SK-N-SH (cell line): ENCODE measurements at regions not wholly inside any gene's neighbourhood (a gene's known extent, or its start where the extent isn't known, plus 50 kb on each side); places are given as distances from the start of the nearest gene placed in this dataset.
A peak's percentile ranks its signal among the peaks of the same experiment; 100 is the strongest.

ENCODE experiments used
- CTCF ChIA-PET: fragments of 300-600, 350-600 bp; formaldehyde crosslinking; extraction: SDS; loops from one replicate; lab custom pipeline; 2021; lab: Yijun Ruan, JAX
- POLR2A ChIA-PET: fragments of 350-600 bp; sonication (Branson Sonifier 250); formaldehyde crosslinking; extraction: SDS; loops from one replicate; lab custom pipeline; 2020; ENCODE audit warnings: antibody characterized with exemption, inconsistent platforms; lab: Yijun Ruan, JAX
- DNase-seq: peaks from one replicate; pipeline ENCODE4 v3.0.0; 2012
- H2AFZ ChIP-seq: fragments of 200-600 bp; sonication (generic); 2 replicates; pipeline ENCODE4 v1.8.1; 2016; ENCODE audit warnings: antibody characterized with exemption, mild to moderate bottlenecking, low read depth
- H3F3A ChIP-seq: fragments of 200-600 bp; sonication (generic); replicated peaks from 2 replicates; pipeline ENCODE3; 2016; ENCODE audit warnings: antibody characterized with exemption, mild to moderate bottlenecking; ENCODE audit not compliant: insufficient read depth
- H3K27ac ChIP-seq, 2 experiments: fragments of 200-500 bp in 1 of 2; fragments of 200-600 bp in 1 of 2; sonication (Bioruptor generic) in 1 of 2; sonication (generic), shearing (Covaris generic) in 1 of 2; 2 replicates each; pipeline versions ENCODE4 v1.5.1 to v1.6.1; 2014 to 2016; ENCODE audit warnings: low read depth in 2 of 2, inconsistent platforms in 1 of 2, low read length in 1 of 2, mild to moderate bottlenecking in 1 of 2, mixed read lengths in 1 of 2
- H3K27me3 ChIP-seq: fragments of 200-600 bp; sonication (generic), shearing (Covaris generic); 2 replicates; pipeline ENCODE4 v1.6.1; 2016; ENCODE audit warnings: mixed run types; ENCODE audit not compliant: insufficient read depth
- H3K36me3 ChIP-seq, 2 experiments: fragments of 200-500 bp in 1 of 2; fragments of 200-600 bp in 1 of 2; sonication (Bioruptor generic) in 1 of 2; sonication (generic) in 1 of 2; replicated peaks in 1 of 2; 2 replicates each; pipeline versions ENCODE3 to v1.5.1; 2014 to 2016; ENCODE audit warnings: low read length in 1 of 2, mild to moderate bottlenecking in 1 of 2; ENCODE audit not compliant: insufficient read depth in 2 of 2, control insufficient read depth in 1 of 2
- H3K4me1 ChIP-seq, 2 experiments: fragments of 200-500 bp in 1 of 2; fragments of 200-600 bp in 1 of 2; sonication (Bioruptor generic) in 1 of 2; sonication (generic), shearing (Covaris generic) in 1 of 2; 2 replicates each; pipeline versions ENCODE4 v1.5.1 to v1.6.1; 2014 to 2016; ENCODE audit warnings: low read depth in 1 of 2, low read length in 1 of 2, mixed run types in 1 of 2; ENCODE audit not compliant: insufficient read depth in 2 of 2, control insufficient read depth in 1 of 2
- H3K4me2 ChIP-seq: fragments of 200-600 bp; sonication (generic), shearing (Covaris generic); 2 replicates; pipeline ENCODE4 v1.6.1; 2017; ENCODE audit warnings: mixed run types
- H3K4me3 ChIP-seq, 2 experiments: fragments of 200-500 bp in 1 of 2; fragments of 200-600 bp in 1 of 2; sonication (Bioruptor generic) in 1 of 2; sonication (generic), shearing (Covaris generic) in 1 of 2; 2 replicates each; pipeline versions ENCODE4 v1.5.1 to v1.8.1; 2014 to 2016; ENCODE audit warnings: low read depth in 2 of 2, inconsistent platforms in 1 of 2, low read length in 1 of 2, mild to moderate bottlenecking in 1 of 2, mixed read lengths in 1 of 2, moderate library complexity in 1 of 2
- H3K79me2 ChIP-seq: fragments of 200-600 bp; sonication (generic); 2 replicates; pipeline ENCODE4 v1.8.1; 2017; ENCODE audit warnings: mild to moderate bottlenecking; ENCODE audit not compliant: insufficient read depth
- H3K9ac ChIP-seq: fragments of 200-600 bp; sonication (generic); 2 replicates; pipeline ENCODE4 v1.6.1; 2017; ENCODE audit warnings: mixed run types
- H3K9me2 ChIP-seq: fragments of 200-600 bp; sonication (generic); 2 replicates; pipeline ENCODE4 v1.6.1; 2017; ENCODE audit warnings: mixed run types
- H3K9me3 ChIP-seq: fragments of 200-600 bp; sonication (generic); 2 replicates; pipeline ENCODE4 v1.6.1; 2017; ENCODE audit warnings: mixed run types, mild to moderate bottlenecking, moderate library complexity
- H4K20me1 ChIP-seq: fragments of 200-600 bp; sonication (generic); 2 replicates; pipeline ENCODE4 v1.6.1; 2017; ENCODE audit warnings: mild to moderate bottlenecking, mixed run types; ENCODE audit not compliant: insufficient read depth
- CHD2 ChIP-seq: fragments of 150-350 bp; IDR thresholded peaks from 2 replicates; pipeline ENCODE4 v1.6.1; 2018; ENCODE audit warnings: low read length; ENCODE audit not compliant: partially characterized antibody
- EP300 ChIP-seq, 2 experiments: IDR thresholded peaks; 2 replicates each; pipeline versions ENCODE4 v1.4.0 to v1.6.1; 2012; ENCODE audit warnings: borderline replicate concordance in 1 of 2, low read depth in 1 of 2, low read length in 1 of 2
- FOXJ3 ChIP-seq: sonication (generic); formaldehyde crosslinking; IDR thresholded peaks from 2 replicates; pipeline ENCODE4 v1.5.1; 2020; ENCODE audit warnings: mild to moderate bottlenecking, missing genetic modification reagents
- FOXM1 ChIP-seq: IDR thresholded peaks from 2 replicates; pipeline ENCODE4 v1.4.0; 2012; ENCODE audit warnings: low read depth, mild to moderate bottlenecking
- JUND ChIP-seq: IDR thresholded peaks from 2 replicates; pipeline ENCODE4 v1.4.0; 2012
- NFIC ChIP-seq: IDR thresholded peaks from 2 replicates; pipeline ENCODE4 v1.4.0; 2012; ENCODE audit warnings: borderline replicate concordance
- NRF1 ChIP-seq: IDR thresholded peaks from 2 replicates; pipeline ENCODE4 v1.6.1; 2012; ENCODE audit warnings: low read depth, mild to moderate bottlenecking, low read length
- POLR2AphosphoS5 ChIP-seq: IDR thresholded peaks from 2 replicates; pipeline ENCODE4 v1.6.1; 2012; ENCODE audit warnings: low read depth, low read length
- RAD21 ChIP-seq: IDR thresholded peaks from 2 replicates; pipeline ENCODE4 v1.6.1; 2012; ENCODE audit warnings: mild to moderate bottlenecking, low read length
- SMC3 ChIP-seq: IDR thresholded peaks from 2 replicates; pipeline ENCODE4 v1.6.1; 2012; ENCODE audit warnings: low read depth, low read length, improper control_type of control experiment
- TCF12 ChIP-seq: IDR thresholded peaks from 2 replicates; pipeline ENCODE4 v1.4.0; 2012
- WGBS: methylation state at CpG from one replicate; pipeline ENCODE4 v1.1.6; 2017; ENCODE audit warnings: low lambda C conversion rate; 5-methylcytosine and 5-hydroxymethylcytosine counted together
- TF ChIP-seq, protein P1 (sequence below): fragments of 150-350 bp; IDR thresholded peaks from 2 replicates; pipeline ENCODE4 v1.6.1; 2017; ENCODE audit warnings: antibody characterized with exemption, low read length, low read depth, borderline replicate concordance
- TF ChIP-seq, protein P2 (sequence below): fragments of 200-600 bp; sonication (generic); IDR thresholded peaks from 2 replicates; pipeline ENCODE4 v1.6.1; 2017; ENCODE audit warnings: antibody characterized with exemption, mild to moderate bottlenecking, moderate library complexity
- TF ChIP-seq, protein P3 (sequence below): IDR thresholded peaks from 2 replicates; pipeline ENCODE4 v1.6.1; 2012; ENCODE audit warnings: mild to moderate bottlenecking, low read depth, low read length, moderate library complexity
- TF ChIP-seq, protein P4 (sequence below): IDR thresholded peaks from 2 replicates; pipeline ENCODE4 v1.4.0; 2012; ENCODE audit warnings: low read depth, borderline replicate concordance
- TF ChIP-seq, protein P5 (sequence below): IDR thresholded peaks from 2 replicates; pipeline ENCODE4; 2012

DNA sequence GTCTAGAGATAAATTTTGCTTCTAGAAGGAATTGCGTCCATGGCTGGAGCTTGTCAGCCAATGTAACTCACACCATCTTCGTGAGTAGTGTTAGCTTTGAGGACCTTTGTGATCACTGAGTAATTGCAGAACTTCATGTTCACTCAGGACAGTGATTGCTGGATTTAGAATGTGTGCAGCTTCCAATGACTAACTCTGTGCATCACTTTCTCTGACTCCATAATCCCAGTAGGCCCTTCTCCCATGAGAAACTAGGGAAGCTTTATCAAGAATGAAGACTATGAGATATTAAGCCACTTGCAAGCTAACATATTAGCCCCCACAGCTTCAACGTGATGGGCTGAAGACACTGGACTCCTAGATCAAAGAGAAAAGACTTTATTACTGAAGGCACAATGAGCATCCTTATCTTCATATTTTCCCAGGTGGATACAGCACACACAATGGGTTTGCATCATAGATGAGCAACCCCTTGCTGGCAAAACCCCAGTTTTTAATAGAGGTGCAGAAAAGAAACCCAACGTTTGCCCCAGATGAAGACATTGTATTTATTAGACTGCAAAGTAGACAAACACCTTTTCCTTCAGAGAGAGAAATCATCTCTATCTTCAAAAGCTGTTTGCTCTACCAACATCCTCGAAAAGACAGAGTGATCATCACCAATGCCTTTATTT, 561.0 kb downstream of the LTN1 start (continued):
- TF ChIP-seq EP300 (IDR thresholded peaks at IDR 0.05; ENCODE audit: borderline replicate concordance in 1 of 2, low read depth in 1 of 2, low read length in 1 of 2) (no peak), POLR2AphosphoS5 (no peak), NRF1 (no peak)
- TF ChIP-seq, protein P1, sequence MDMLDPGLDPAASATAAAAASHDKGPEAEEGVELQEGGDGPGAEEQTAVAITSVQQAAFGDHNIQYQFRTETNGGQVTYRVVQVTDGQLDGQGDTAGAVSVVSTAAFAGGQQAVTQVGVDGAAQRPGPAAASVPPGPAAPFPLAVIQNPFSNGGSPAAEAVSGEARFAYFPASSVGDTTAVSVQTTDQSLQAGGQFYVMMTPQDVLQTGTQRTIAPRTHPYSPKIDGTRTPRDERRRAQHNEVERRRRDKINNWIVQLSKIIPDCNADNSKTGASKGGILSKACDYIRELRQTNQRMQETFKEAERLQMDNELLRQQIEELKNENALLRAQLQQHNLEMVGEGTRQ, result no peak

DNA sequence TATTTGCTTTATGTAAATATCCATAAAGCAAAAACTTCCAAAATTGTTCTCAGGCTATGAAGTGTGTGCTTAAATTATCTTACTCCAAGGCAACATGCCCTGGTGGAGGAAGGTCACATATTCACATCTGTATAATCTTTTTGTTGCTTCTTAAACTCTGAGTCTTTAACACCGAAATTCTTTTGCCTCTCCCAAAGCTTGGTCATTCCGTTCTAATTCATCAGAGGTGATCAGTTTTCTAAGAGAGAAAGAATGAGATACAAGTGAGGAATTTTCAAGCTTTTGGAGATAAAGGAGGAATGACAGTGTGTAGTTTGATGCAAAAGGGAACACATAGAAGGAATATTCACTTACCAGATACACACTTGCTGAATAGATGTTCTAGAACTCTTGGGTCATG, 561.7 kb downstream of the LTN1 start:
- no peak overlapping the region for H3K9ac ChIP-seq
- ChIA-PET POLR2A (no interaction called here), CTCF (no interaction called here)
- WGBS, result 63% methylated on average over 2 of the region's 2 CpGs
- no peaks in the 10 kb centered on the region for H3K27me3 ChIP-seq
- no peaks in the 10 kb centered on the region for H3K9me3 ChIP-seq
- H3K4me3 ChIP-seq, result no peak overlapping the region
- H3K4me1 ChIP-seq, result peaks cover 0 to 34% of the 10 kb centered on the region in 2 experiments; a peak in 3 of 4 replicates
- H3K9me2 ChIP-seq, result no peaks in the 10 kb centered on the region
- H3K79me2 ChIP-seq, result no peaks in the 10 kb centered on the region
- no peaks in the 10 kb centered on the region for H4K20me1 ChIP-seq
- H3K4me2 ChIP-seq, result 0 out of 2 replicates have a peak overlapping the region, but pooled peaks have one; percentile 8
- no peaks in the 10 kb centered on the region for H3K36me3 ChIP-seq
- peak overlapping the region in 1 of 2 experiments; percentile 26; a peak in 2 of 4 replicates for H3K27ac ChIP-seq
- H3F3A ChIP-seq, result peaks cover 16% of the 10 kb centered on the region
- H2AFZ ChIP-seq, result peak overlapping the region; percentile 44; the same call in 1 of the 2 replicates
- no peak for DNase-seq
- TF ChIP-seq TCF12 (no peak), CHD2 (no peak), FOXJ3 (CRISPR knock-in tag) (no peak), SMC3 (no peak), NFIC (no peak), FOXM1 (no peak), JUND (no peak), RAD21 (no peak), EP300 (IDR thresholded peaks at IDR 0.05; ENCODE audit: borderline replicate concordance in 1 of 2, low read depth in 1 of 2, low read length in 1 of 2) (no peak)
- TF ChIP-seq, protein P2, sequence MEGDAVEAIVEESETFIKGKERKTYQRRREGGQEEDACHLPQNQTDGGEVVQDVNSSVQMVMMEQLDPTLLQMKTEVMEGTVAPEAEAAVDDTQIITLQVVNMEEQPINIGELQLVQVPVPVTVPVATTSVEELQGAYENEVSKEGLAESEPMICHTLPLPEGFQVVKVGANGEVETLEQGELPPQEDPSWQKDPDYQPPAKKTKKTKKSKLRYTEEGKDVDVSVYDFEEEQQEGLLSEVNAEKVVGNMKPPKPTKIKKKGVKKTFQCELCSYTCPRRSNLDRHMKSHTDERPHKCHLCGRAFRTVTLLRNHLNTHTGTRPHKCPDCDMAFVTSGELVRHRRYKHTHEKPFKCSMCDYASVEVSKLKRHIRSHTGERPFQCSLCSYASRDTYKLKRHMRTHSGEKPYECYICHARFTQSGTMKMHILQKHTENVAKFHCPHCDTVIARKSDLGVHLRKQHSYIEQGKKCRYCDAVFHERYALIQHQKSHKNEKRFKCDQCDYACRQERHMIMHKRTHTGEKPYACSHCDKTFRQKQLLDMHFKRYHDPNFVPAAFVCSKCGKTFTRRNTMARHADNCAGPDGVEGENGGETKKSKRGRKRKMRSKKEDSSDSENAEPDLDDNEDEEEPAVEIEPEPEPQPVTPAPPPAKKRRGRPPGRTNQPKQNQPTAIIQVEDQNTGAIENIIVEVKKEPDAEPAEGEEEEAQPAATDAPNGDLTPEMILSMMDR, result no peak
- TF ChIP-seq, protein P3, sequence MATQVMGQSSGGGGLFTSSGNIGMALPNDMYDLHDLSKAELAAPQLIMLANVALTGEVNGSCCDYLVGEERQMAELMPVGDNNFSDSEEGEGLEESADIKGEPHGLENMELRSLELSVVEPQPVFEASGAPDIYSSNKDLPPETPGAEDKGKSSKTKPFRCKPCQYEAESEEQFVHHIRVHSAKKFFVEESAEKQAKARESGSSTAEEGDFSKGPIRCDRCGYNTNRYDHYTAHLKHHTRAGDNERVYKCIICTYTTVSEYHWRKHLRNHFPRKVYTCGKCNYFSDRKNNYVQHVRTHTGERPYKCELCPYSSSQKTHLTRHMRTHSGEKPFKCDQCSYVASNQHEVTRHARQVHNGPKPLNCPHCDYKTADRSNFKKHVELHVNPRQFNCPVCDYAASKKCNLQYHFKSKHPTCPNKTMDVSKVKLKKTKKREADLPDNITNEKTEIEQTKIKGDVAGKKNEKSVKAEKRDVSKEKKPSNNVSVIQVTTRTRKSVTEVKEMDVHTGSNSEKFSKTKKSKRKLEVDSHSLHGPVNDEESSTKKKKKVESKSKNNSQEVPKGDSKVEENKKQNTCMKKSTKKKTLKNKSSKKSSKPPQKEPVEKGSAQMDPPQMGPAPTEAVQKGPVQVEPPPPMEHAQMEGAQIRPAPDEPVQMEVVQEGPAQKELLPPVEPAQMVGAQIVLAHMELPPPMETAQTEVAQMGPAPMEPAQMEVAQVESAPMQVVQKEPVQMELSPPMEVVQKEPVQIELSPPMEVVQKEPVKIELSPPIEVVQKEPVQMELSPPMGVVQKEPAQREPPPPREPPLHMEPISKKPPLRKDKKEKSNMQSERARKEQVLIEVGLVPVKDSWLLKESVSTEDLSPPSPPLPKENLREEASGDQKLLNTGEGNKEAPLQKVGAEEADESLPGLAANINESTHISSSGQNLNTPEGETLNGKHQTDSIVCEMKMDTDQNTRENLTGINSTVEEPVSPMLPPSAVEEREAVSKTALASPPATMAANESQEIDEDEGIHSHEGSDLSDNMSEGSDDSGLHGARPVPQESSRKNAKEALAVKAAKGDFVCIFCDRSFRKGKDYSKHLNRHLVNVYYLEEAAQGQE, result no peak
- TF ChIP-seq, protein P4, sequence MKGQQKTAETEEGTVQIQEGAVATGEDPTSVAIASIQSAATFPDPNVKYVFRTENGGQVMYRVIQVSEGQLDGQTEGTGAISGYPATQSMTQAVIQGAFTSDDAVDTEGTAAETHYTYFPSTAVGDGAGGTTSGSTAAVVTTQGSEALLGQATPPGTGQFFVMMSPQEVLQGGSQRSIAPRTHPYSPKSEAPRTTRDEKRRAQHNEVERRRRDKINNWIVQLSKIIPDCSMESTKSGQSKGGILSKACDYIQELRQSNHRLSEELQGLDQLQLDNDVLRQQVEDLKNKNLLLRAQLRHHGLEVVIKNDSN, result no peak
- TF ChIP-seq, protein P5, sequence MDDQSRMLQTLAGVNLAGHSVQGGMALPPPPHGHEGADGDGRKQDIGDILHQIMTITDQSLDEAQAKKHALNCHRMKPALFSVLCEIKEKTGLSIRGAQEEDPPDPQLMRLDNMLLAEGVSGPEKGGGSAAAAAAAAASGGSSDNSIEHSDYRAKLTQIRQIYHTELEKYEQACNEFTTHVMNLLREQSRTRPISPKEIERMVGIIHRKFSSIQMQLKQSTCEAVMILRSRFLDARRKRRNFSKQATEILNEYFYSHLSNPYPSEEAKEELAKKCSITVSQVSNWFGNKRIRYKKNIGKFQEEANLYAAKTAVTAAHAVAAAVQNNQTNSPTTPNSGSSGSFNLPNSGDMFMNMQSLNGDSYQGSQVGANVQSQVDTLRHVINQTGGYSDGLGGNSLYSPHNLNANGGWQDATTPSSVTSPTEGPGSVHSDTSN, result no peak
